Breast epithelium (tissue), 3 donors: ENCODE measurements at regions not wholly inside any gene's neighbourhood (a gene's known extent, or its start where the extent isn't known, plus 50 kb on each side); places are given as distances from the start of the nearest gene placed in this dataset.

ENCODE experiments used
- POLR2A ChIP-seq: fragments of 450-650 bp; IDR thresholded peaks from one replicate; pipeline ENCODE4 v1.6.1; 2016; ENCODE audit warnings: antibody characterized with exemption, mild to moderate bottlenecking, moderate library complexity
- POLR2AphosphoS5 ChIP-seq, 3 donors: sonication (generic); formaldehyde crosslinking; IDR thresholded peaks; one replicate each; pipeline ENCODE4 v1.6.1; 2017; ENCODE audit warnings: antibody characterized with exemption in 3 of 3
- TF ChIP-seq, protein P1 (sequence below), 3 donors: fragments of 450-650 bp; IDR thresholded peaks; one replicate each; pipeline ENCODE4 v1.5.1; 2016 to 2017; ENCODE audit warnings: antibody characterized with exemption in 3 of 3, mild to moderate bottlenecking in 3 of 3, moderate library complexity in 3 of 3

DNA sequence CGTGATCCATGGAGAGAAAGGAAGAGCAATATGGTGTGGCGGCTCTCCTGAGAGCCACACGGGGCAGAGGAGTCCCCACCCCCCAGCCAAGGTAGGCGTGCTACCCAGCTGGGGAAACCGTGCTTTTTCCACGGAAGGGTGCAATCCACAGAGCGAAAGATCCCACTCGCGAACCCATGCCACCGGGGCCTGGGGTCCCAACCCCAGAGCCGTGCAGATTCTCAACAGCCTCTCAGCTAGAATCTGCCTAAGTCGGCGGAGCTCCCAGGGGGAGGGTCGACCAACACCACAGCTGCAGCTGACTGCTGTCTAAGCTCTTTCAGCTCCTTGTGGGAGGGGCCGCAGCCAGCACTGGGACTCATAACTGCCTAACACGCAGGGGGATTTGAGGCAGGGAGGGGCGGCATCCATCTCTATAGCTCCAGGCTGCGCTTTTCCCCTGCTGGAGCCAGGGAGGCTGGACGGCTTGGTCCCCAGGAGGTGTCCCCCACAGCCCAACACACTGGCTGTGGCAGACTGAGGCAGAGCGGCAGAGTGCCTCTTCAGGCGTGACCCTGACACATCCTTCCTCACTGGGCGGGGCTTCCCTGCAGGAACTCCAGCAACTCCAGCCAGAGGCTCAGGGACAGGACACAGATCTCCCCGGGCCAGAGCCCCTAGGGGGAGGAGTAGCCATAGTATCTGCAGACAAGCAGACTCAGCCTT lies 107.6 kb upstream of the ZBTB20 start:
- TF ChIP-seq, protein P1, sequence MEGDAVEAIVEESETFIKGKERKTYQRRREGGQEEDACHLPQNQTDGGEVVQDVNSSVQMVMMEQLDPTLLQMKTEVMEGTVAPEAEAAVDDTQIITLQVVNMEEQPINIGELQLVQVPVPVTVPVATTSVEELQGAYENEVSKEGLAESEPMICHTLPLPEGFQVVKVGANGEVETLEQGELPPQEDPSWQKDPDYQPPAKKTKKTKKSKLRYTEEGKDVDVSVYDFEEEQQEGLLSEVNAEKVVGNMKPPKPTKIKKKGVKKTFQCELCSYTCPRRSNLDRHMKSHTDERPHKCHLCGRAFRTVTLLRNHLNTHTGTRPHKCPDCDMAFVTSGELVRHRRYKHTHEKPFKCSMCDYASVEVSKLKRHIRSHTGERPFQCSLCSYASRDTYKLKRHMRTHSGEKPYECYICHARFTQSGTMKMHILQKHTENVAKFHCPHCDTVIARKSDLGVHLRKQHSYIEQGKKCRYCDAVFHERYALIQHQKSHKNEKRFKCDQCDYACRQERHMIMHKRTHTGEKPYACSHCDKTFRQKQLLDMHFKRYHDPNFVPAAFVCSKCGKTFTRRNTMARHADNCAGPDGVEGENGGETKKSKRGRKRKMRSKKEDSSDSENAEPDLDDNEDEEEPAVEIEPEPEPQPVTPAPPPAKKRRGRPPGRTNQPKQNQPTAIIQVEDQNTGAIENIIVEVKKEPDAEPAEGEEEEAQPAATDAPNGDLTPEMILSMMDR (IDR thresholded peaks at IDR 0.05): no peak
- TF ChIP-seq POLR2A (no peak), POLR2AphosphoS5 (IDR thresholded peaks at IDR 0.05) (no peak)
